ENCODE measurements at regions not wholly inside any gene's neighbourhood (a gene's known extent, or its start where the extent isn't known, plus 50 kb on each side); places are given as distances from the start of the nearest gene placed in this dataset.

DNA sequence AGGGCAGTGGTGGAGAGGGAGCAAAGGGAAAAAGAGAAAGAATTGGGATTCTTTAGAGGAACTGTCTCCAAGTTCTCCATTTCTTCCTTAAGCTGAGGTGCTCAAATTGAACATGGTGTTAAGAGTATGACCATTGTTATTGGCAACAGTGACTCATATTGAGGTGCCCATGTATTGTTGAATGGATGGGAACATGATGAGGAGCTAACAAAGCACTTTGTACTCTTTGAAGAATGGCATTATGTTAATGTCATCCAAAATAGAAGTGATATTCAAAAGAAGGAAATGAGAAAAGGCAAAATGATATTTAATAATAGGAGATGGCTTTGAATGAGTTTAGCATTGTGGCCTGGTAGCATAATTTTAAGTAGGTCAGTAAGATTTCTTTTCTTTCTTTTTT lies 261.1 kb downstream of the QKI start:
- no peak for TF ChIP-seq EP300 (IDR thresholded peaks at IDR 0.05)
- TF ChIP-seq, protein P1, sequence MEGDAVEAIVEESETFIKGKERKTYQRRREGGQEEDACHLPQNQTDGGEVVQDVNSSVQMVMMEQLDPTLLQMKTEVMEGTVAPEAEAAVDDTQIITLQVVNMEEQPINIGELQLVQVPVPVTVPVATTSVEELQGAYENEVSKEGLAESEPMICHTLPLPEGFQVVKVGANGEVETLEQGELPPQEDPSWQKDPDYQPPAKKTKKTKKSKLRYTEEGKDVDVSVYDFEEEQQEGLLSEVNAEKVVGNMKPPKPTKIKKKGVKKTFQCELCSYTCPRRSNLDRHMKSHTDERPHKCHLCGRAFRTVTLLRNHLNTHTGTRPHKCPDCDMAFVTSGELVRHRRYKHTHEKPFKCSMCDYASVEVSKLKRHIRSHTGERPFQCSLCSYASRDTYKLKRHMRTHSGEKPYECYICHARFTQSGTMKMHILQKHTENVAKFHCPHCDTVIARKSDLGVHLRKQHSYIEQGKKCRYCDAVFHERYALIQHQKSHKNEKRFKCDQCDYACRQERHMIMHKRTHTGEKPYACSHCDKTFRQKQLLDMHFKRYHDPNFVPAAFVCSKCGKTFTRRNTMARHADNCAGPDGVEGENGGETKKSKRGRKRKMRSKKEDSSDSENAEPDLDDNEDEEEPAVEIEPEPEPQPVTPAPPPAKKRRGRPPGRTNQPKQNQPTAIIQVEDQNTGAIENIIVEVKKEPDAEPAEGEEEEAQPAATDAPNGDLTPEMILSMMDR (IDR thresholded peaks at IDR 0.05) = no peak

Data from tibial nerve (tissue), 4 donors.